ENCODE measurements at regions not wholly inside any gene's neighbourhood (a gene's known extent, or its start where the extent isn't known, plus 50 kb on each side); places are given as distances from the start of the nearest gene placed in this dataset.

GRCh38 chr2:128416109-128416785 lies 97.6 kb upstream of the HS6ST1 start:
- Histone ChIP-seq H3K4me3 (replicated peaks in 1 of 3; ENCODE audit: insufficient read depth in 1 of 3, low read depth in 2 of 3, low read length in 3 of 3) (no peak overlapping the region), H3K27me3 (ENCODE audit: control insufficient read depth in 1 of 2, insufficient read depth in 2 of 2, low read length in 2 of 2) (peaks cover 3 to 4% of the 10 kb centered on the region in 2 experiments; a peak in 2 of 5 replicates), H3K27ac (ENCODE audit: extremely low read length, insufficient read depth, low read length) (no peak overlapping the region), H3K36me3 (replicated peaks in 1 of 2; ENCODE audit: control insufficient read depth in 1 of 2, insufficient read depth in 2 of 2, low read length in 2 of 2) (no peaks in the 10 kb centered on the region), H3K79me2 (ENCODE audit: insufficient read depth, low read length) (no peaks in the 10 kb centered on the region), H4K20me1 (ENCODE audit: insufficient read depth, low read length) (no peaks in the 10 kb centered on the region), H3K4me1 (ENCODE audit: insufficient read depth, low read length) (peaks cover 12% of the 10 kb centered on the region; the same call in 1 of the 2 replicates), H3K9ac (ENCODE audit: insufficient read depth, low read depth, low read length) (no peak overlapping the region), H3K9me3 (ENCODE audit: low read length) (no peaks in the 10 kb centered on the region), H3K4me2 (ENCODE audit: low read depth, low read length) (no peak overlapping the region), H2AFZ (ENCODE audit: low read length) (no peak overlapping the region)
- FAIRE-seq (no peak), ATAC-seq (peak; percentile 82), DNase-seq (ENCODE audit: low spot score) (no peak)
- ChIA-PET CTCF (ENCODE audit: low intra/inter-chr PET ratio, low total read pairs) (no interaction called here), POLR2A (no interaction called here)
- no TSS peak for BruUV-seq (replicated peaks)
- WGBS (ENCODE audit: low lambda C conversion rate): 54% methylated on average over 8 of the region's 9 CpGs
- in situ Hi-C loops (cut with HindIII; ENCODE audit: extremely low pct_ligation_motif_present, low pct_unique_long_range_greater_than_20kb) (no loop called here), intact Hi-C loops (cut with micrococcal nuclease; ENCODE audit: unreplicated experiment) (no loop called here)
- no peak for TF ChIP-seq ZNF232 (CRISPR knock-in tag; IDR thresholded peaks at IDR 0.05; ENCODE audit: borderline replicate concordance)
- TF ChIP-seq MIER2 (CRISPR knock-in tag; IDR thresholded peaks at IDR 0.05): no peak
- no peak for TF ChIP-seq HMGXB3 (CRISPR knock-in tag; IDR thresholded peaks at IDR 0.05; ENCODE audit: borderline replicate concordance)
- TF ChIP-seq RNF219 (CRISPR knock-in tag; IDR thresholded peaks at IDR 0.05): no peak
- no peak for TF ChIP-seq ZNF362 (CRISPR knock-in tag; IDR thresholded peaks at IDR 0.05; ENCODE audit: borderline replicate concordance)
- no peak for TF ChIP-seq ZBTB26 (CRISPR knock-in tag; IDR thresholded peaks at IDR 0.05; ENCODE audit: borderline replicate concordance)
- TF ChIP-seq SMYD3 (CRISPR knock-in tag; IDR thresholded peaks at IDR 0.05): no peak
- no peak for TF ChIP-seq MATR3 (CRISPR knock-in tag; IDR thresholded peaks at IDR 0.05)
- no peak for TF ChIP-seq ZNF672 (CRISPR knock-in tag; IDR thresholded peaks at IDR 0.05)
- TF ChIP-seq KDM2A (CRISPR knock-in tag; IDR thresholded peaks at IDR 0.05; ENCODE audit: borderline replicate concordance, low read depth): no peak
- no peak for TF ChIP-seq HNRNPH1 (optimal IDR thresholded peaks at IDR 0.05; ENCODE audit: low read depth, low read length)
- TF ChIP-seq BRF2 (CRISPR knock-in tag; IDR thresholded peaks at IDR 0.05): no peak
- no peak for TF ChIP-seq ZNF224 (CRISPR knock-in tag; IDR thresholded peaks at IDR 0.05)
- TF ChIP-seq NPAS2 (CRISPR knock-in tag; IDR thresholded peaks at IDR 0.05; ENCODE audit: borderline replicate concordance): no peak
